HFFc6 (cell line): ENCODE measurements at regions not wholly inside any gene's neighbourhood (a gene's known extent, or its start where the extent isn't known, plus 50 kb on each side); places are given as distances from the start of the nearest gene placed in this dataset.

Source experiments
- DNase-seq: peaks from one replicate; pipeline ENCODE4 v3.0.0-alpha.2; 2018
- H3K27ac Mint-ChIP-seq: 2 replicates; pipeline ENCODE4 v1.8.0; 2020; ENCODE audit warnings: mild to moderate bottlenecking, mixed read lengths
- H3K27me3 Mint-ChIP-seq: 2 replicates; pipeline ENCODE4 v1.8.0; 2021; ENCODE audit warnings: mild to moderate bottlenecking, moderate library complexity, mixed read lengths; ENCODE audit not compliant: insufficient read depth
- H3K36me3 Mint-ChIP-seq: 2 replicates; pipeline ENCODE4 v1.8.0; 2021; ENCODE audit warnings: low read depth, mixed read lengths
- H3K4me1 Mint-ChIP-seq: 2 replicates; pipeline ENCODE4 v1.8.0; 2020; ENCODE audit warnings: low read depth, mixed read lengths
- H3K4me3 Mint-ChIP-seq: 2 replicates; pipeline ENCODE4 v1.8.0; 2020; ENCODE audit warnings: mild to moderate bottlenecking, moderate library complexity, mixed read lengths
- H3K9me3 Mint-ChIP-seq: 2 replicates; pipeline ENCODE4 v1.8.0; 2020; ENCODE audit warnings: mild to moderate bottlenecking, mixed read lengths
- TF ChIP-seq, protein P1 (sequence below): fragments of 200-600 bp; sonication (generic); IDR thresholded peaks from 2 replicates; pipeline ENCODE4 v1.5.0; 2021; ENCODE audit warnings: antibody characterized with exemption, mild to moderate bottlenecking

GRCh38 chr11:11036848-11037732 lies 179.2 kb upstream of the ZBED5 start:
- H3K4me1 Mint-ChIP-seq, result peaks cover 22% of the 10 kb centered on the region
- H3K9me3 Mint-ChIP-seq, result no peaks in the 10 kb centered on the region
- H3K36me3 Mint-ChIP-seq, result 0 out of 2 replicates have a peak, but pooled peaks cover 4% of the 10 kb centered on the region
- peak; percentile 29 for DNase-seq
- H3K27ac Mint-ChIP-seq, result no peak overlapping the region
- H3K27me3 Mint-ChIP-seq, result peaks cover 32% of the 10 kb centered on the region
- H3K4me3 Mint-ChIP-seq, result no peak overlapping the region
- TF ChIP-seq, protein P1, sequence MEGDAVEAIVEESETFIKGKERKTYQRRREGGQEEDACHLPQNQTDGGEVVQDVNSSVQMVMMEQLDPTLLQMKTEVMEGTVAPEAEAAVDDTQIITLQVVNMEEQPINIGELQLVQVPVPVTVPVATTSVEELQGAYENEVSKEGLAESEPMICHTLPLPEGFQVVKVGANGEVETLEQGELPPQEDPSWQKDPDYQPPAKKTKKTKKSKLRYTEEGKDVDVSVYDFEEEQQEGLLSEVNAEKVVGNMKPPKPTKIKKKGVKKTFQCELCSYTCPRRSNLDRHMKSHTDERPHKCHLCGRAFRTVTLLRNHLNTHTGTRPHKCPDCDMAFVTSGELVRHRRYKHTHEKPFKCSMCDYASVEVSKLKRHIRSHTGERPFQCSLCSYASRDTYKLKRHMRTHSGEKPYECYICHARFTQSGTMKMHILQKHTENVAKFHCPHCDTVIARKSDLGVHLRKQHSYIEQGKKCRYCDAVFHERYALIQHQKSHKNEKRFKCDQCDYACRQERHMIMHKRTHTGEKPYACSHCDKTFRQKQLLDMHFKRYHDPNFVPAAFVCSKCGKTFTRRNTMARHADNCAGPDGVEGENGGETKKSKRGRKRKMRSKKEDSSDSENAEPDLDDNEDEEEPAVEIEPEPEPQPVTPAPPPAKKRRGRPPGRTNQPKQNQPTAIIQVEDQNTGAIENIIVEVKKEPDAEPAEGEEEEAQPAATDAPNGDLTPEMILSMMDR, result peak; percentile 80

DNA sequence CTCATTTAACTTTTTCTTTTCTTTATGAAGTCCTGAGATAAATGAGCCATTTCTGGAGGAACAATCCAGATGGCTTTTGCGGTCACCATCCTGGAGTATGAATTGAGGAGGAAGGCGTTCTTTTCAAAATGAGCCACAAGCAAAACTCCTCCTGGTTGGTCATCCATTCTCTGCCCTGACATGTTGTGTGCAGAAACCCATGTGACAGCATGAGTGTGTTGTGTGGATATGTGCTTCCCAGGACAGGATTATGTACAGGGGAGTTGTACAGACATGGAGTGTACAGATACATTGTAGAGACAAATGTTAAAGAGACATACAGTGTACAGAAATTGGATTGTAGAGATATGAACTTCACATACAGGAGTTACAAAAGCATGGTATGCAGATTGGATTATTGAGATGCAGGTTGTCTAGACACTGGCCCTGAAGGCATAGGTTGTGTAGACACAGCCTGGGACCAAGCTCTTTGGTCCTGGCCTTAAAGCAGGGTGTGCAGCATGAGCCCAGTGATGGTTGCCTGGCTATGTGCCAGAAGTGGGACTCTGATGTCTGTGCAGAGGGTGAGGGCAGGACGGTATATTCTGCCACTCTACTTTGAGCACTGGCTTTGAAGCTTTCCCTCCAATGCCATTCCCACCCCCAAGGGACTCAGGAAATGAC lies 178.5 kb upstream of the ZBED5 start:
- H3K9me3 Mint-ChIP-seq, result no peaks in the 10 kb centered on the region
- H3K4me3 Mint-ChIP-seq, result no peak overlapping the region
- TF ChIP-seq, protein P1, result no peak
- peaks cover 30% of the 10 kb centered on the region for H3K27me3 Mint-ChIP-seq
- H3K27ac Mint-ChIP-seq, result no peak overlapping the region
- H3K4me1 Mint-ChIP-seq, result peaks cover 22% of the 10 kb centered on the region
- no peak for DNase-seq
- H3K36me3 Mint-ChIP-seq, result 0 out of 2 replicates have a peak, but pooled peaks cover 4% of the 10 kb centered on the region

DNA sequence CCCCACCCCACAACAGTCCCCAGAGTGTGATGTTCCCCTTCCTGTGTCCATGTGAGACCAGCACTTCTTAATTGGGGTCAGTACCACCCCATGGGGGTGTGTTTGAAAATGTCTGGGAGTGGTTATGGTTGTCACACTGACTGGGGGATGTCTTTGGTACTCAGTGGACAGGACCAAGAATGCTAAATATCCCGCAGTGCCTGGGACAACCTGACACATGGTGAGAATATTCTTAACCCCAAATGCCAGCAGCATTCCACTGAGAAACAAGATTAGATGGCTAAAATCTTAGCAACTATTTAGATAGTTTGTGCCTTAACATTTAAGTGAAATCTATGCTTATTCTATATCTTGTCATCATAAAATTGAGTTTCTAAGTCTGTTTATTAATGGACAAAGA lies 177.5 kb upstream of the ZBED5 start:
- H3K4me1 Mint-ChIP-seq, result peaks cover 21% of the 10 kb centered on the region
- TF ChIP-seq, protein P1, result no peak
- 0 out of 2 replicates have a peak, but pooled peaks cover 4% of the 10 kb centered on the region for H3K36me3 Mint-ChIP-seq
- no peak overlapping the region for H3K27ac Mint-ChIP-seq
- no peaks in the 10 kb centered on the region for H3K9me3 Mint-ChIP-seq
- H3K27me3 Mint-ChIP-seq, result peaks cover 29% of the 10 kb centered on the region
- no peak for DNase-seq
- no peak overlapping the region for H3K4me3 Mint-ChIP-seq

DNA sequence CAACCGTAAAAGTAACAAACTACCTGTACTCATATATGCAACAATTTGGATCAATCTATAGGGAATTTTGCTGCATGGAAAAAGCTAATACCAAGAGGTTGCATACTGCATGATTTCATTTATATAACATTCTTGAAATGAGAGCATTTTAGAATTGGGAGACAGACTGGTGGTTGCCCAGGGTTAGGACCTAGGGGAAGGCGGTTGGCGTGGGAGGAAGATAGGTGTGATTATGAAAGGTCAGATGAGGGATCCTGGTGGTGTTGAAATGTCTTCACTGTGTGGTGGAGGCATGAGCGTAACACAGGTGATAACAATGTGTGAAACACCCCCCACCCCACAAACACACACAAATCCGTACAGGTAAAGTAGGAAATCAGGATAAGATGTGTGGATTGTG lies 176.6 kb upstream of the ZBED5 start:
- no peaks in the 10 kb centered on the region for H3K36me3 Mint-ChIP-seq
- no peak overlapping the region for H3K4me3 Mint-ChIP-seq
- no peak overlapping the region for H3K27ac Mint-ChIP-seq
- H3K9me3 Mint-ChIP-seq, result no peaks in the 10 kb centered on the region
- H3K27me3 Mint-ChIP-seq, result peaks cover 27% of the 10 kb centered on the region; the same call in 1 of the 2 replicates
- no peak for DNase-seq
- TF ChIP-seq, protein P1, result no peak
- H3K4me1 Mint-ChIP-seq, result peaks cover 13% of the 10 kb centered on the region

DNA sequence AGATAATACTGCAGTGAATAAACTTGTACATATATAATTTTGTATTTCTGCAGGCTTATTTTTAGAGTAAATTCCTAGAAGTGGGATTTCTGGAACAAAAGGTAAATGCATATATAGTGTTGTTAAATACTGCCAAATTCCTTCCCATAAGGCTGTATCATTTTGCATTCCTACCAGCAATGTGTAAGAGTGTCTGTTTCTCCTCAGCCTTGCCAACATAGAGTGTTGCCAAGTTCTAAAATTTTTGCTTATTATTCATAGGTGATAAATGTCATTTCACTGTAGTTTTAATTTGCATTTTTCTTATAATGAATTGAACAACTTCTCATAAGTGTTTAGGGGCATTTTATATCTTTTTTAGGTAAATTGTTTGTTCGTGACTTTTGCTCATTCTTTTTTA lies 174.2 kb upstream of the ZBED5 start:
- H3K27me3 Mint-ChIP-seq, result peaks cover 21% of the 10 kb centered on the region
- H3K4me1 Mint-ChIP-seq, result peaks cover 19% of the 10 kb centered on the region
- no peaks in the 10 kb centered on the region for H3K36me3 Mint-ChIP-seq
- no peak for DNase-seq
- TF ChIP-seq, protein P1, result no peak
- no peak overlapping the region for H3K4me3 Mint-ChIP-seq
- H3K27ac Mint-ChIP-seq, result no peak overlapping the region
- no peaks in the 10 kb centered on the region for H3K9me3 Mint-ChIP-seq
